H1 (cell line): ENCODE measurements at regions not wholly inside any gene's neighbourhood (a gene's known extent, or its start where the extent isn't known, plus 50 kb on each side); places are given as distances from the start of the nearest gene placed in this dataset.

Experiments
- CTCF ChIA-PET: fragments of 300-600 bp; sonication (Branson Sonifier 250); formaldehyde crosslinking; loops from one replicate; lab custom pipeline; 2021; ENCODE audit not compliant: partially characterized antibody; lab: Charles Lee
- POLR2A ChIA-PET: fragments of 300-600 bp; sonication (Branson Sonifier 250); formaldehyde crosslinking; loops from one replicate; lab custom pipeline; 2021; ENCODE audit warnings: inconsistent platforms; ENCODE audit not compliant: partially characterized antibody; lab: Charles Lee
- DNase-seq, 2 experiments: peaks; one replicate each; pipeline versions ENCODE4 v3.0.0 to v3.0.0-alpha.2; 2010 to 2022; ENCODE audit warnings: low spot score in 2 of 2, low read depth in 1 of 2, mixed read lengths in 1 of 2
- FAIRE-seq: peaks from 2 replicates; lab custom pipeline; 2011; peaks lifted over from hg19 to GRCh38; lab: Jason Lieb, UNC
- H2AFZ ChIP-seq: 2 replicates; pipeline ENCODE4 v1.8.1; 2012; ENCODE audit warnings: low read length, inconsistent platforms
- H2AK5ac ChIP-seq: 2 replicates; pipeline ENCODE4 v1.6.1; 2013; ENCODE audit warnings: low read depth, low read length
- H2BK120ac ChIP-seq: replicated peaks from 2 replicates; pipeline ENCODE3; 2013; ENCODE audit warnings: low read depth, low read length, inconsistent platforms
- H2BK12ac ChIP-seq: 2 replicates; pipeline ENCODE4 v1.6.1; 2013; ENCODE audit warnings: low read depth, low read length
- H2BK15ac ChIP-seq: 2 replicates; pipeline ENCODE4 v1.6.1; 2013; ENCODE audit warnings: low read length
- H2BK20ac ChIP-seq: 2 replicates; pipeline ENCODE4 v1.6.1; 2013; ENCODE audit warnings: low read length
- H2BK5ac ChIP-seq: 2 replicates; pipeline ENCODE4 v1.6.1; 2013; ENCODE audit warnings: low read depth, low read length
- H3K14ac ChIP-seq: 2 replicates; pipeline ENCODE4 v1.6.1; 2013; ENCODE audit warnings: inconsistent platforms; ENCODE audit not compliant: insufficient read length
- H3K18ac ChIP-seq: 2 replicates; pipeline ENCODE4 v1.6.1; 2013; ENCODE audit warnings: low read length; ENCODE audit errors: extremely low read depth
- H3K23ac ChIP-seq: 2 replicates; pipeline ENCODE4 v1.6.1; 2013; ENCODE audit warnings: inconsistent platforms; ENCODE audit not compliant: insufficient read length
- H3K23me2 ChIP-seq: 2 replicates; pipeline ENCODE4 v1.6.1; 2013; ENCODE audit warnings: low read depth, low read length
- H3K27ac ChIP-seq: 2 replicates; pipeline ENCODE4 v1.6.1; 2011; ENCODE audit warnings: low read depth, low read length, inconsistent platforms
- H3K27me3 ChIP-seq, 4 experiments: replicated peaks in 1 of 4; 1 replicate in 1 of 4; 2 replicates in 3 of 4; pipeline versions ENCODE4 v1.6.1 to v1.8.1; 2011 to 2013; ENCODE audit warnings: low read length in 3 of 4, mild to moderate bottlenecking in 3 of 4, inconsistent platforms in 2 of 4, mixed read lengths in 2 of 4, moderate library complexity in 1 of 4; ENCODE audit not compliant: control insufficient read depth in 3 of 4, insufficient read depth in 3 of 4; ENCODE audit errors: extremely low read depth in 1 of 4
- H3K36me3 ChIP-seq, 4 experiments: 2 replicates each; pipeline versions ENCODE4 v1.6.1 to v1.8.1; 2011 to 2013; ENCODE audit warnings: mild to moderate bottlenecking in 4 of 4, low read length in 3 of 4, moderate library complexity in 2 of 4, control low read depth in 1 of 4, inconsistent platforms in 1 of 4; ENCODE audit not compliant: insufficient read depth in 4 of 4, control insufficient read depth in 2 of 4
- H3K4ac ChIP-seq: replicated peaks from 2 replicates; pipeline ENCODE3; 2013; ENCODE audit warnings: low read length, low read depth, mixed read lengths, inconsistent platforms; ENCODE audit not compliant: insufficient read length
- H3K4me1 ChIP-seq, 4 experiments: replicated peaks in 1 of 4; 1 replicate in 1 of 4; 2 replicates in 3 of 4; pipeline versions ENCODE4 v1.6.1 to v1.8.1; 2011 to 2013; ENCODE audit warnings: low read length in 3 of 4, inconsistent platforms in 2 of 4, mixed read lengths in 1 of 4; ENCODE audit not compliant: insufficient read depth in 4 of 4, control insufficient read depth in 3 of 4
- H3K4me2 ChIP-seq, 2 experiments: 2 replicates each; pipeline versions ENCODE4 v1.6.1 to v1.8.1; 2011 to 2013; ENCODE audit warnings: low read depth in 2 of 2, low read length in 2 of 2, control low read depth in 1 of 2, inconsistent platforms in 1 of 2, mild to moderate bottlenecking in 1 of 2; ENCODE audit not compliant: insufficient read depth in 1 of 2
- H3K4me3 ChIP-seq, 4 experiments: fragments of 200-600, 300-600 bp in 1 of 4; sonication (generic), shearing (Covaris generic), sonication (Bioruptor Twin) in 1 of 4; 2 replicates each; pipeline versions ENCODE4 v1.5.1 to v1.8.1; 2011 to 2016; ENCODE audit warnings: low read length in 4 of 4, low read depth in 3 of 4, control low read depth in 2 of 4, inconsistent platforms in 2 of 4, mild to moderate bottlenecking in 2 of 4, mixed read lengths in 1 of 4, moderate library complexity in 1 of 4; ENCODE audit not compliant: insufficient read depth in 2 of 4; ENCODE audit errors: extremely low read depth in 1 of 4
- H3K56ac ChIP-seq: replicated peaks from 2 replicates; pipeline ENCODE3; 2013; ENCODE audit warnings: low read depth, mild to moderate bottlenecking, mixed read lengths, low read length, inconsistent platforms; ENCODE audit not compliant: insufficient read length
- H3K79me1 ChIP-seq: 2 replicates; pipeline ENCODE4 v1.6.1; 2013; ENCODE audit warnings: low read depth, low read length, control low read depth
- H3K79me2 ChIP-seq, 2 experiments: 2 replicates each; pipeline versions ENCODE4 v1.6.1 to v1.8.1; 2012 to 2013; ENCODE audit warnings: low read length in 2 of 2, mild to moderate bottlenecking in 2 of 2, inconsistent platforms in 1 of 2; ENCODE audit not compliant: insufficient read depth in 2 of 2, control insufficient read depth in 1 of 2
- H3K9ac ChIP-seq, 4 experiments: replicated peaks in 1 of 4; 1 replicate in 1 of 4; 2 replicates in 3 of 4; pipeline versions ENCODE4 v1.6.1 to v1.8.1; 2011 to 2013; ENCODE audit warnings: low read depth in 3 of 4, low read length in 3 of 4, control low read depth in 2 of 4, mild to moderate bottlenecking in 2 of 4, moderate library complexity in 2 of 4, inconsistent platforms in 1 of 4; ENCODE audit errors: extremely low read depth in 1 of 4
- H3K9me3 ChIP-seq, 2 experiments: 2 replicates each; pipeline versions ENCODE4 v1.6.1 to v1.8.1; 2012 to 2013; ENCODE audit warnings: mild to moderate bottlenecking in 2 of 2, moderate library complexity in 2 of 2, control low read depth in 1 of 2, inconsistent platforms in 1 of 2, low read depth in 1 of 2, low read length in 1 of 2, mixed read lengths in 1 of 2; ENCODE audit not compliant: insufficient read depth in 2 of 2
- H4K20me1 ChIP-seq, 2 experiments: replicated peaks in 1 of 2; 2 replicates each; pipeline versions ENCODE3 to v1.8.1; 2011 to 2013; ENCODE audit warnings: inconsistent platforms in 2 of 2, low read length in 2 of 2, mild to moderate bottlenecking in 1 of 2; ENCODE audit not compliant: insufficient read depth in 2 of 2, control insufficient read depth in 1 of 2
- H4K5ac ChIP-seq: 2 replicates; pipeline ENCODE4 v1.6.1; 2013; ENCODE audit warnings: low read length, low read depth, mixed read lengths, inconsistent platforms; ENCODE audit not compliant: insufficient read length
- H4K8ac ChIP-seq: 2 replicates; pipeline ENCODE4 v1.8.0; 2013; ENCODE audit warnings: mild to moderate bottlenecking, moderate library complexity, low read length, inconsistent platforms; ENCODE audit not compliant: insufficient read depth; ENCODE audit errors: extremely low read depth
- H4K91ac ChIP-seq: replicated peaks from 2 replicates; pipeline ENCODE3; 2013; ENCODE audit warnings: low read length, mixed read lengths, inconsistent platforms; ENCODE audit not compliant: insufficient read length
- CBX5 ChIP-seq: fragments of 300-800, 300-1000 bp; sonication (generic); IDR thresholded peaks from 2 replicates; pipeline ENCODE4 v1.7.1; 2016; ENCODE audit warnings: antibody characterized with exemption, low read length, low read depth
- CHD1 ChIP-seq: IDR thresholded peaks from 2 replicates; pipeline ENCODE4 v1.6.1; 2012; ENCODE audit warnings: low read depth, low read length, improper control_type of control experiment
- CTBP2 ChIP-seq: IDR thresholded peaks from 2 replicates; pipeline ENCODE4 v1.7.0; 2011; ENCODE audit warnings: borderline replicate concordance, mild to moderate bottlenecking, moderate library complexity, mixed read lengths, low read length; ENCODE audit not compliant: insufficient read depth, insufficient read length
- EP300 ChIP-seq, 2 experiments: IDR thresholded peaks; 1 replicate in 1 of 2; 2 replicates in 1 of 2; pipeline ENCODE4 v1.6.1; 2011 to 2012; ENCODE audit warnings: low read depth in 2 of 2, low read length in 2 of 2, mild to moderate bottlenecking in 2 of 2, borderline replicate concordance in 1 of 2, inconsistent platforms in 1 of 2, moderate library complexity in 1 of 2
- GABPA ChIP-seq: IDR thresholded peaks from 2 replicates; pipeline ENCODE4 v1.6.1; 2011; ENCODE audit warnings: mild to moderate bottlenecking, low read length, moderate library complexity, borderline replicate concordance; ENCODE audit not compliant: insufficient read depth
- GTF2F1 ChIP-seq: IDR thresholded peaks from 2 replicates; pipeline ENCODE4 v1.6.1; 2012; ENCODE audit warnings: low read depth, low read length, improper control_type of control experiment, borderline replicate concordance
- JUND ChIP-seq: IDR thresholded peaks from 2 replicates; pipeline ENCODE4 v1.6.1; 2011; ENCODE audit warnings: mild to moderate bottlenecking, improper control_type of control experiment, low read length
- MAX ChIP-seq: IDR thresholded peaks from 2 replicates; pipeline ENCODE4 v1.6.1; 2012; ENCODE audit warnings: inconsistent platforms
- NANOG ChIP-seq: IDR thresholded peaks from 2 replicates; pipeline ENCODE4 v1.6.1; 2011; ENCODE audit warnings: low read length, low read depth, mild to moderate bottlenecking, inconsistent platforms; ENCODE audit not compliant: insufficient read depth, poor library complexity, severe bottlenecking
- NRF1 ChIP-seq: IDR thresholded peaks from 2 replicates; pipeline ENCODE4 v1.6.1; 2011; ENCODE audit warnings: mild to moderate bottlenecking, low read depth, low read length, improper control_type of control experiment
- RAD21 ChIP-seq, 2 experiments: IDR thresholded peaks in 1 of 2; conservative IDR thresholded peaks in 1 of 2; 2 replicates each; pipeline ENCODE4 v1.6.1; 2011; ENCODE audit warnings: low read depth in 2 of 2, low read length in 2 of 2, improper control_type of control experiment in 1 of 2, inconsistent platforms in 1 of 2, mild to moderate bottlenecking in 1 of 2, moderate library complexity in 1 of 2
- RXRA ChIP-seq: IDR thresholded peaks from 2 replicates; pipeline ENCODE4 v1.6.1; 2011; ENCODE audit warnings: low read depth, mild to moderate bottlenecking, low read length, moderate library complexity; ENCODE audit not compliant: insufficient read depth
- SUZ12 ChIP-seq: fragments of 200-600 bp; sonication (generic); IDR thresholded peaks from 2 replicates; pipeline ENCODE4 v1.6.1; 2012; ENCODE audit warnings: mild to moderate bottlenecking, inconsistent platforms, low read length, moderate library complexity, mixed read lengths
- TEAD4 ChIP-seq: IDR thresholded peaks from 2 replicates; pipeline ENCODE4 v1.6.1; 2012; ENCODE audit warnings: low read depth, low read length, inconsistent platforms, mixed read lengths
- WGBS, 2 experiments: shearing (Covaris generic) in 1 of 2; methylation state at CpG; one replicate each; pipeline versions ENCODE4 v1.1.6 to v1.1.7; 2013 to 2015; ENCODE audit warnings: low lambda C conversion rate in 2 of 2, mixed read lengths in 2 of 2, inconsistent platforms in 1 of 2, low coverage in 1 of 2, missing lambda C conversion rate in 1 of 2; ENCODE audit not compliant: insufficient replicate concordance in 2 of 2, insufficient coverage in 1 of 2, insufficient read length in 1 of 2; ENCODE audit errors: extremely low coverage in 1 of 2, missing lambda C conversion rate in 1 of 2; 5-methylcytosine and 5-hydroxymethylcytosine counted together

GRCh38 chr16:26532456-26532855 is 534.3 kb upstream of the C16orf82 start:
- Histone ChIP-seq H3K56ac (no peak overlapping the region), H3K79me1 (no peaks in the 10 kb centered on the region), H3K27me3 (no peaks in the 10 kb centered on the region), H4K20me1 (no peaks in the 10 kb centered on the region), H2BK12ac (no peak overlapping the region), H3K36me3 (no peaks in the 10 kb centered on the region), H4K91ac (no peak overlapping the region), H3K23me2 (no peaks in the 10 kb centered on the region), H2AK5ac (no peak overlapping the region), H4K5ac (no peak overlapping the region), H2AFZ (no peak overlapping the region), H2BK20ac (no peak overlapping the region), H3K4me1 (no peaks in the 10 kb centered on the region), H3K79me2 (no peaks in the 10 kb centered on the region), H2BK15ac (no peak overlapping the region), H3K14ac (no peak overlapping the region), H3K4ac (no peak overlapping the region), H3K4me2 (no peak overlapping the region), H3K27ac (no peak overlapping the region), H4K8ac (no peak overlapping the region), H2BK5ac (no peak overlapping the region), H3K9ac (no peak overlapping the region), H3K23ac (no peak overlapping the region), H3K9me3 (no peaks in the 10 kb centered on the region), H3K18ac (no peak overlapping the region), H3K4me3 (no peak overlapping the region), H2BK120ac (no peak overlapping the region)
- FAIRE-seq: no peak
- no peak for DNase-seq
- CTCF ChIA-PET: interaction anchor here (1.3 kb wide), 1 partner anchor 18 kb away, joined by 3 read pairs; no protein-coding TSS in a partner anchor
- WGBS, 2 experiments: 79% methylated on average over 1 of the region's 1 CpG; no CpG with 5 or more reads in 1 of the 2 experiments
- POLR2A ChIA-PET: no interaction called here
- TF ChIP-seq RXRA: no peak
- no peak for TF ChIP-seq CTBP2
- no peak for TF ChIP-seq TEAD4
- no peak for TF ChIP-seq EP300 (IDR thresholded peaks at IDR 0.05; ENCODE audit: borderline replicate concordance in 1 of 2, low read depth in 2 of 2, low read length in 2 of 2)
- no peak for TF ChIP-seq JUND
- no peak for TF ChIP-seq GTF2F1
- no peak for TF ChIP-seq SUZ12
- no peak for TF ChIP-seq GABPA
- TF ChIP-seq NANOG: no peak
- TF ChIP-seq RAD21 (IDR thresholded peaks at IDR 0.05 in 1 of 2, conservative IDR thresholded peaks at IDR 0.05 in 1 of 2; ENCODE audit: low read depth in 2 of 2, low read length in 2 of 2): no peak
- no peak for TF ChIP-seq CHD1
- no peak for TF ChIP-seq NRF1
- no peak for TF ChIP-seq CBX5
- no peak for TF ChIP-seq MAX
